Heart left ventricle (tissue), 16 donors: ENCODE measurements at regions not wholly inside any gene's neighbourhood (a gene's known extent, or its start where the extent isn't known, plus 50 kb on each side); places are given as distances from the start of the nearest gene placed in this dataset.

Source experiments
- ATAC-seq, 4 donors: fragments of 200-7000 bp; cut with Tn5 transposase; one replicate each; pipeline ENCODE4 v1.9.1; 2020 to 2022; ENCODE audit warnings: moderate library complexity in 4 of 4, mild to moderate bottlenecking in 3 of 4, moderate number of reproducible peaks in 1 of 4
- DNase-seq, 5 donors: peaks; one replicate each; pipeline ENCODE4 v3.0.0-alpha.2; 2020
- H3K27ac ChIP-seq, 12 donors: fragments of 200-600 bp; sonication (generic) in 4 of 12; one replicate each; pipeline versions ENCODE4 v1.5.0 to v1.8.0; 2016 to 2022; ENCODE audit warnings: mild to moderate bottlenecking in 2 of 12
- H3K27me3 ChIP-seq, 9 donors: fragments of 200-600 bp; sonication (generic) in 2 of 9; one replicate each; pipeline versions ENCODE4 v1.5.1 to v1.8.0; 2016 to 2022; ENCODE audit warnings: mild to moderate bottlenecking in 3 of 9
- H3K36me3 ChIP-seq, 9 donors: fragments of 200-600 bp; sonication (generic) in 2 of 9; one replicate each; pipeline versions ENCODE4 v1.5.0 to v1.8.0; 2018 to 2022; ENCODE audit warnings: mild to moderate bottlenecking in 2 of 9
- H3K4me1 ChIP-seq, 12 donors: fragments of 200-600 bp; sonication (generic) in 4 of 12; one replicate each; pipeline versions ENCODE4 v1.5.0 to v1.8.0; 2016 to 2022; ENCODE audit warnings: mild to moderate bottlenecking in 3 of 12
- H3K4me3 ChIP-seq, 12 donors: fragments of 200-600 bp; sonication (generic) in 4 of 12; one replicate each; pipeline versions ENCODE4 v1.5.0 to v1.8.0; 2017 to 2022; ENCODE audit warnings: mild to moderate bottlenecking in 9 of 12, moderate library complexity in 4 of 12
- H3K9me3 ChIP-seq, 12 donors: fragments of 200-600 bp; sonication (generic) in 4 of 12; one replicate each; pipeline versions ENCODE4 v1.5.0 to v1.8.0; 2016 to 2022; ENCODE audit warnings: mild to moderate bottlenecking in 1 of 12
- CTCF ChIP-seq, 12 donors: fragments of 200-600 bp; sonication (generic) in 4 of 12; IDR thresholded peaks; one replicate each; pipeline versions ENCODE4 v1.5.0 to v1.8.0; 2018 to 2022; ENCODE audit warnings: antibody characterized with exemption in 12 of 12, mild to moderate bottlenecking in 5 of 12
- POLR2A ChIP-seq, 2 donors: fragments of 450-650 bp; IDR thresholded peaks; one replicate each; pipeline ENCODE4 v1.6.1; 2017; ENCODE audit warnings: antibody characterized with exemption in 2 of 2, mild to moderate bottlenecking in 2 of 2, moderate library complexity in 2 of 2
- WGBS, 4 donors: extraction: QIAGEN DNeasy Blood & Tissue Kit in 2 of 4; methylation state at CpG; one replicate each; pipeline versions ENCODE4 v1.1.5 to v1.1.7; 2013 to 2018; 5-methylcytosine and 5-hydroxymethylcytosine counted together
- intact Hi-C, 10 donors: fragments of 100-400 bp; cut with DNase I; formaldehyde crosslinking; loops; one replicate each; pipeline versions ENCODE4 v1.11.1 to v1.14.2; 2022
- donor health status: ischemic (EF 13 %, LVEDD 7.1; RV severe dilation, severe dysfunction).
- donor health status: healthy with polysubstance abuse.
- donor health status: DM: no; HTN: yes; CAD: no.
- donor health status: DM: no; HTN: no; CAD: no.
- donor health status: ischemic (EF 25% LVEDD 6.9; RV normal size, moderate dysfunction).
- donor health status: ischemic (EF 25% LVEDD 5.7; RV mildly dilated, moderate dysfunction).
- donor health status: healthy.
- donor health status: DM: yes; HTN: yes; CAD: no.
- donor health status: ischemic (EF 35%, LVEDD 5.7; RV mildly dilated, moderate dysfunction).
- donor health status: nonischemic (EF 11% LVEDD 7.7; RV severe dilation, severe dysfunction).
- donor health status: DM: yes; HTN: yes; CAD: no.
- donor health status: PGD.
- donor health status: ischemic (EF 29% LVEDD 5.4; RV normal size, mild dysfunction).
- donor health status: nonischemic (EF 23%, LVEDD 6.1; RV moderate dilation, normal function).

- Histone ChIP-seq H3K4me1 (no peaks in the 10 kb centered on the region), H3K4me3 (no peak overlapping the region), H3K9me3 (no peaks in the 10 kb centered on the region), H3K36me3 (no peaks in the 10 kb centered on the region), H3K27me3 (no peaks in the 10 kb centered on the region), H3K27ac (no peak overlapping the region)
- TF ChIP-seq POLR2A (IDR thresholded peaks at IDR 0.05) (no peak), CTCF (IDR thresholded peaks at IDR 0.05) (no peak)
- WGBS, 4 donors, result 55 to 72% (median 66%) methylated on average over 4 of the region's 4 CpGs
- ATAC-seq (no peak), DNase-seq (no peak)
- intact Hi-C loops, result no loop called here
These were observed 306.8 kb upstream of the FAM241A start for GRCh38 chr4:111838406-111838930.

- intact Hi-C loops, result no loop called here
- Histone ChIP-seq H3K9me3 (no peaks in the 10 kb centered on the region), H3K27me3 (no peaks in the 10 kb centered on the region), H3K36me3 (no peaks in the 10 kb centered on the region), H3K4me1 (no peaks in the 10 kb centered on the region), H3K27ac (no peak overlapping the region), H3K4me3 (no peak overlapping the region)
- WGBS, 4 donors, result 69 to 88% (median 70%) methylated on average over 2 of the region's 2 CpGs
- no peak for ATAC-seq
- no peak for DNase-seq
- no peak for TF ChIP-seq CTCF (IDR thresholded peaks at IDR 0.05)
- no peak for TF ChIP-seq POLR2A (IDR thresholded peaks at IDR 0.05)
These were observed 306.1 kb upstream of the FAM241A start for GRCh38 chr4:111839141-111839540.

GRCh38 chr4:111842336-111842735, 302.9 kb upstream of the FAM241A start:
- TF ChIP-seq CTCF (IDR thresholded peaks at IDR 0.05), result no peak
- no peak for TF ChIP-seq POLR2A (IDR thresholded peaks at IDR 0.05)
- peaks cover 0 to 2% (median 0%) of the 10 kb centered on the region in 12 donors for H3K9me3 ChIP-seq
- H3K4me1 ChIP-seq, result no peaks in the 10 kb centered on the region
- no peaks in the 10 kb centered on the region for H3K27me3 ChIP-seq
- ATAC-seq, result no peak
- no peak overlapping the region for H3K27ac ChIP-seq
- no peak overlapping the region for H3K4me3 ChIP-seq
- no peak for DNase-seq
- intact Hi-C loops, result no loop called here
- WGBS, 4 donors, result 74 to 78% (median 76%) methylated on average over 3 of the region's 3 CpGs
- no peaks in the 10 kb centered on the region for H3K36me3 ChIP-seq

GRCh38 chr4:111847296-111848008, 297.8 kb upstream of the FAM241A start:
- intact Hi-C loops, result no loop called here
- peaks cover 0 to 4% (median 0%) of the 10 kb centered on the region in 12 donors for H3K9me3 ChIP-seq
- no peak for DNase-seq
- ATAC-seq, result no peak
- H3K27me3 ChIP-seq, result no peaks in the 10 kb centered on the region
- no peak overlapping the region for H3K4me3 ChIP-seq
- WGBS, 4 donors, result 53 to 60% (median 57%) methylated on average over 5 of the region's 5 CpGs
- H3K4me1 ChIP-seq, result no peaks in the 10 kb centered on the region
- no peaks in the 10 kb centered on the region for H3K36me3 ChIP-seq
- no peak overlapping the region for H3K27ac ChIP-seq
- peak in 1 of 12 donors; percentile 5 for TF ChIP-seq CTCF (IDR thresholded peaks at IDR 0.05)
- TF ChIP-seq POLR2A (IDR thresholded peaks at IDR 0.05), result no peak
